ENCODE measurements at regions not wholly inside any gene's neighbourhood (a gene's known extent, or its start where the extent isn't known, plus 50 kb on each side); places are given as distances from the start of the nearest gene placed in this dataset.

- Mint-ChIP-seq H3K27ac (no peak overlapping the region), H3K27me3 (peaks cover 38% of the 10 kb centered on the region), H3K4me1 (ENCODE audit: unreplicated experiment) (no peaks in the 10 kb centered on the region), H3K36me3 (no peaks in the 10 kb centered on the region), H3K9me3 (no peaks in the 10 kb centered on the region), H3K4me3 (no peak overlapping the region)
- no peak for TF ChIP-seq CTCF (conservative IDR thresholded peaks at IDR 0.05)
- no peak for DNase-seq (ENCODE audit: extremely low spot score, unreplicated experiment)
These were observed 491.4 kb upstream of the POU3F2 start for GRCh38 chr6:98343004-98343403.

DNA sequence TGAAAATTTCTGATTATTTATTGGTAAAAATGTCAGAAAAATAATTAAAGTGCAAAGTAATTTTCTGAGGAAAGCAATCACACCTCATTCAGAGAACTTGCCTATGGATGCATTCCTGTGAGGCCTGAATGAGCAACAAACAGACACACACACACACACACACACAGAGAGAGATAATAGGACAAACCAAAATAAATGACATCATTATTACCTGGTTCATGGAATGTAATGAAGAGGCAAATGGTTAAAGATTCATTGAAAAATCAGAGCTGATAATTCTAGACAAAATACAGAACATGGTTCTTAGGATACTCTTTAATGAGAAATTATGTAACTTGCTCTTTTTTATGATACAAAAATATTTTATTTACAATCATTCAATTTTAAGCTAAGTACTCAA is 490.6 kb upstream of the POU3F2 start:
- Mint-ChIP-seq H3K4me3 (no peak overlapping the region), H3K4me1 (ENCODE audit: unreplicated experiment) (no peaks in the 10 kb centered on the region), H3K36me3 (no peaks in the 10 kb centered on the region), H3K27me3 (peaks cover 33% of the 10 kb centered on the region), H3K9me3 (no peaks in the 10 kb centered on the region), H3K27ac (no peak overlapping the region)
- no peak for TF ChIP-seq CTCF (conservative IDR thresholded peaks at IDR 0.05)
- DNase-seq (ENCODE audit: extremely low spot score, unreplicated experiment): no peak

GRCh38 chr6:98352348-98352747 is 482.0 kb upstream of the POU3F2 start:
- DNase-seq (ENCODE audit: extremely low spot score, unreplicated experiment): no peak
- no peaks in the 10 kb centered on the region for H3K4me1 Mint-ChIP-seq (ENCODE audit: unreplicated experiment)
- peaks cover 14% of the 10 kb centered on the region for H3K27me3 Mint-ChIP-seq
- no peak overlapping the region for H3K4me3 Mint-ChIP-seq
- no peak overlapping the region for H3K27ac Mint-ChIP-seq
- H3K36me3 Mint-ChIP-seq: no peaks in the 10 kb centered on the region
- H3K9me3 Mint-ChIP-seq: no peaks in the 10 kb centered on the region
- TF ChIP-seq CTCF (conservative IDR thresholded peaks at IDR 0.05): no peak

- Mint-ChIP-seq H3K27ac (no peak overlapping the region), H3K27me3 (peaks cover 21% of the 10 kb centered on the region), H3K36me3 (no peaks in the 10 kb centered on the region), H3K4me1 (ENCODE audit: unreplicated experiment) (no peaks in the 10 kb centered on the region), H3K4me3 (no peak overlapping the region), H3K9me3 (no peaks in the 10 kb centered on the region)
- no peak for TF ChIP-seq CTCF (conservative IDR thresholded peaks at IDR 0.05)
- DNase-seq (ENCODE audit: extremely low spot score, unreplicated experiment): no peak
These were observed 476.2 kb upstream of the POU3F2 start for GRCh38 chr6:98358173-98358572.

GRCh38 chr6:98366371-98366770 is 468.0 kb upstream of the POU3F2 start:
- H3K4me3 Mint-ChIP-seq: no peak overlapping the region
- no peaks in the 10 kb centered on the region for H3K9me3 Mint-ChIP-seq
- no peak for DNase-seq (ENCODE audit: extremely low spot score, unreplicated experiment)
- H3K4me1 Mint-ChIP-seq (ENCODE audit: unreplicated experiment): no peaks in the 10 kb centered on the region
- TF ChIP-seq CTCF (conservative IDR thresholded peaks at IDR 0.05): no peak
- H3K36me3 Mint-ChIP-seq: no peaks in the 10 kb centered on the region
- peaks cover 11% of the 10 kb centered on the region for H3K27me3 Mint-ChIP-seq
- no peak overlapping the region for H3K27ac Mint-ChIP-seq

DNA sequence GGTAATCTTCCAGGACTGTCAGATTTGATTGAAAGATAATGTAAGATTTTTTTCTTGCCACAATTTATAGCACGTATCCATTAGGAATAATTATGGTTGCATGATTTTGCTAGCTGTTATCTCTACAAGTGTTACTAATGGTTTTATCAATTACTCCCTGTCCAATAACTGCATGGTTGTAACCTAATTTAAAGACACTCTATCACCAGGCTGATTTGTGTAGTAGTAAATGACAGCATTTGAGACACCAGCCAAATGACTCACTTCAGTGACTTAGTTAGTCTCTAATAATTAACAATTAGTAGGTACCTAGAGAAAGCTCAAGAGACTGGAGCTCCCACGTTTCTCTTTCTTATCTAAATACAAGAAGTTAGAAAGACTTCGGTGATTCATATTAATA is 453.8 kb upstream of the POU3F2 start:
- Mint-ChIP-seq H3K9me3 (peaks cover 4% of the 10 kb centered on the region), H3K4me1 (ENCODE audit: unreplicated experiment) (no peaks in the 10 kb centered on the region), H3K4me3 (no peak overlapping the region), H3K27ac (no peak overlapping the region), H3K36me3 (no peaks in the 10 kb centered on the region), H3K27me3 (no peaks in the 10 kb centered on the region)
- TF ChIP-seq CTCF (conservative IDR thresholded peaks at IDR 0.05): no peak
- no peak for DNase-seq (ENCODE audit: extremely low spot score, unreplicated experiment)

Data from type B pancreatic cell (in vitro differentiated cells).